GM19023 (cell line): ENCODE measurements at regions not wholly inside any gene's neighbourhood (a gene's known extent, or its start where the extent isn't known, plus 50 kb on each side); places are given as distances from the start of the nearest gene placed in this dataset.
"Not testable (repeated sequence)": the region's sequence is repeated elsewhere in the genome, so short reads cannot be mapped to it uniquely, and the experiment has no call there.

ENCODE experiments used
- ATAC-seq: cut with Tn5 transposase; IDR thresholded peaks from one replicate; pipeline ENCODE4 v1.9.1; 2021; ENCODE audit warnings: mild to moderate bottlenecking, moderate library complexity; ENCODE audit not compliant: unreplicated experiment

- no peak for ATAC-seq
Measured at GRCh38 chr3:153640689-153641665, 479.0 kb downstream of the RAP2B start.

DNA sequence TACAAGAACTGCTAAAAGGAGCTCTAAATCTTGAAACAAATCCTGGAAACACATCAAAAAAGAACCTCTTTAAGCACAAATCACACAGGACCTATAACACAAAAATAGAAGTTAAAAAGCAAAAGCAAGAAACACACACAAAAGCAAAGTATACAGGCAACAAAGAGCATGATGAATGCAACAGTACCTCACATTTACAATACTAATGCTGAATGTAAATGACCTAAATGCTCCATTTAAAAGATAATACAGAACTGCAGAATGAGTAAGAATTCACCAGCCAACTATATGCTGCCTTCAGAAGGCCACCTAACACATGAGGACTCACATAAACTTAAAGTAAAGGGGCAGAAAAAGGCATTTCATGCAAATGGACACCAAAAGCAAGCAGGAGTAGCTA, 478.6 kb upstream of the ARHGEF26 start:
- not testable (repeated sequence) for ATAC-seq

GRCh38 chr3:153643471-153643870, 477.7 kb upstream of the ARHGEF26 start:
- ATAC-seq: not testable (repeated sequence)

GRCh38 chr3:153649286-153649839, 471.8 kb upstream of the ARHGEF26 start:
- no peak for ATAC-seq

- no peak for ATAC-seq
Measured at GRCh38 chr3:153652076-153652475, 469.1 kb upstream of the ARHGEF26 start.

- ATAC-seq: no peak
Measured at GRCh38 chr3:153657046-153657445, 464.1 kb upstream of the ARHGEF26 start.

GRCh38 chr3:153657461-153657860, 463.7 kb upstream of the ARHGEF26 start:
- no peak for ATAC-seq

DNA sequence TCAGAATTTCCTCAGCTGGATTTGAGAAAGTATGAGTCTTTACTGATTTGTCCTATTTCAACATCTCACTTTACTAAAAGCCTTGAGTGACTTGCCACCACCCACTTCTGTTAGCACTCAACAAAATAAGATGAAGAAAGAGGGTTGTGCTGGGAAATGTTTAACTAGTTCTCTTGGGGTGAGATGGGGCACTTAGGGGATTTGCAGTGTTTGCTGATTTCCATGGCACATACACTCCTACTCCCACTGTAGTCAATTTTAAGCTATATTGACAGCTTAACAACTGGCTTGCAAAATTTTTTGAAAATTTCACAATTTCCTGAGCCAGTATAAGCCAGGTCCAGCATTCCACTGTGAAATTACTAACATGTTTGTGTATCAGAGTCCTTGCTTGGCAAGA, 463.1 kb upstream of the ARHGEF26 start:
- no peak for ATAC-seq

DNA sequence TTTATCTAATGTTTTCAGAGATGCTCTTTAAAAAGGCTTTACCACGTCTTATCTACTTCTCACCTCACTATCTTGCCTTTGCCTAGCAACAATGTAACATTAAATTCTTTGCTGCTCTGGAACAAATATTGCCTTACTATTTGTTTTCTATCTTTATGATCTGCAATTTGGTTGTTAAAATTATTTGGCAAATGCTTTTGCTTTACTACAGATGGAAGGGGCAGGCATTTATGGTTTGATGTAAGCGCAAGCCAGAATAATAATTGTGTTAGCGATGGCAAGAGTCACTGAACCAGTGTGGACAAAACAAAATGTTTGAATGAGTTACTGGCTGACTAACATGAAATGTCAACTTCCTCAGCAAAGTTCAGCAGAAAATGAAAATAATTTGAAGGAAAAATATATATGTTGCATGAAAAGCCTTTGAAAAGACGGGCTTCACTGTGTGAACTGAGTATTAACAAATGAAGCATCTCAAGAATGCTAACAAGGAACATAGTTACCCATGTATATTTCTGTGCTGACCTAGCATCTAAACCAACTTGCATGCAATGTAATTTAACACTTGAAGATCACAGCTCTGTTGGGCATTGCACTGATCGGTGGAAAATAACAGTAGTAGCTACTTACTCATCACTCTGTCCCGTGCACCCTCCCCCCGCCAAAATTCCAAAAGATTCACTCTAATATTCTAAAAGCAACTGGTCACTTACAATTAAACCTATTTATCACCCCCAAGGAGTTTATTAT, 454.0 kb upstream of the ARHGEF26 start:
- ATAC-seq: no peak

DNA sequence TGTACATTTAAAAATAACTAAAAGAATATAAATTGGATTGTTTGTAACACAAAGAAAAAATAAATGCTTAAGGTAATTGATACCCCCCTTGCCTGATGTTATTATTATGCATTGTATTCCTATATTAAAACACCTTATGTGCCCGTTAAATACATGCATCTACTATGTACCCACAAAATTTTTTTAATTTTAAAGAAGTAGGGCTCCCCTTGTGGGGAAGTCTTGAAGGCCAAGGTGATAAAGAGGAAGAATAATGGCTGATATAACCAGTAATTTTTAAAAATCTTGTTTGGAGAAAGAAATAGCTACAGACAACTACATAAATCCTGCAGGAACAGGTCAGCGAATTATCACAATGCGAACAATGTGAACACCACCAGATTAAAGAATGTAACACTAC, 451.7 kb upstream of the ARHGEF26 start:
- no peak for ATAC-seq

DNA sequence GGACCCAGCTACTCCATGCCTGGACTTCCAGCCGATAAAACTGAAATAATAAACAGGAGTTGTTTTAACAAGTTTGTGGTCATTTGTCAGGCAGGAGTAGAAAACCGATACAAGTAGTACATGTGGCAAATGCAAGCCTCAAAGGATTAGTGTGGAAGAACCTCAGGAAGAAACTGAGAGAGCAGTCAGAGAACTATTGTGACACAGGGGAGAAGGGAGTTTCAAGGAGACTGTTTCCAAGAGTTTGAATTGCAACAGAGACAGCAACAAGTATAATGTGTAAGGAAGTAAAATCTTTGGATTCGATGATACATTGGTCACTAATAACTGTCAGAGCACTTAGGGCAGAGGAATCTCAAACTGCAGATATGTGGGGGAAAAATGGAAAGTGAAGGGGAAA, 450.6 kb upstream of the ARHGEF26 start:
- ATAC-seq: no peak

DNA sequence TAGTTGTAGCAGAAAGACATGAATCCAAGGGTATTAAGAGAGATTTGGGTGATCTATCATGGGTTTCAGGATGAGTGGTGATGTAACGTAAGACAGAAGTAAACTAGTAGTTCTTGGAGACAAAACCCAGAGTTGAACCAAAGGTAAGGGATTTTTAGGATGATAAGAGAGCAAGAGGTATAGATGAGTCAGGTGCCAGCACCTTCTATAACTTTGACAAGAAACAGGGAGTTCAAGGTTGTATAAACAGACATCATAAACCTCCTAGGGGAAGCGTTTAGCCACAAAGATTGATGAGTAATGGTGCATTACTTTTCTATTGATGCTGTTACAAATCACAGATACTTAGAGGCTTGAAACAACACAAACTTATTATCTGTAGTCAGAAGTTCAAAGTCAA, 447.3 kb upstream of the ARHGEF26 start:
- no peak for ATAC-seq

DNA sequence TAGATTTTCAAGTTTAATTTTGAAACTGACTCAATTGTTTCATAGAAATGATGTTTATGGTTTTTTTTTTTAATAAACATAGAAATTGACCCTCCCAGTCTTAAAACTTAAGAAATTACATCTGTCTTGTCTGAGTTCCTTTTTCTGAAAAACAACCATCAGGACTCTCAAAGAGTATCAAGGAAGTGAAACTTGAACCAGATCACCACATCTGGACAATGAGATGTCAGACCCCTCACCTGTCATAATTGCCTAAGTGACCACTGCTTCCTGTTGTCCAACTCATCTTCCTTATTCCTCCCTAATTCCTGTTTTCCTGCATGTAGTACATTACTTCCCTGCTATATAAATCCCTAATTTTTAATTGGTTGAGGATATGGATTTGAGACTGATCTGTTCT, 441.5 kb upstream of the ARHGEF26 start:
- no peak for ATAC-seq

GRCh38 chr3:153680526-153680925, 440.7 kb upstream of the ARHGEF26 start:
- ATAC-seq: no peak

- ATAC-seq: no peak
Measured at GRCh38 chr3:153681057-153681456, 440.1 kb upstream of the ARHGEF26 start.

DNA sequence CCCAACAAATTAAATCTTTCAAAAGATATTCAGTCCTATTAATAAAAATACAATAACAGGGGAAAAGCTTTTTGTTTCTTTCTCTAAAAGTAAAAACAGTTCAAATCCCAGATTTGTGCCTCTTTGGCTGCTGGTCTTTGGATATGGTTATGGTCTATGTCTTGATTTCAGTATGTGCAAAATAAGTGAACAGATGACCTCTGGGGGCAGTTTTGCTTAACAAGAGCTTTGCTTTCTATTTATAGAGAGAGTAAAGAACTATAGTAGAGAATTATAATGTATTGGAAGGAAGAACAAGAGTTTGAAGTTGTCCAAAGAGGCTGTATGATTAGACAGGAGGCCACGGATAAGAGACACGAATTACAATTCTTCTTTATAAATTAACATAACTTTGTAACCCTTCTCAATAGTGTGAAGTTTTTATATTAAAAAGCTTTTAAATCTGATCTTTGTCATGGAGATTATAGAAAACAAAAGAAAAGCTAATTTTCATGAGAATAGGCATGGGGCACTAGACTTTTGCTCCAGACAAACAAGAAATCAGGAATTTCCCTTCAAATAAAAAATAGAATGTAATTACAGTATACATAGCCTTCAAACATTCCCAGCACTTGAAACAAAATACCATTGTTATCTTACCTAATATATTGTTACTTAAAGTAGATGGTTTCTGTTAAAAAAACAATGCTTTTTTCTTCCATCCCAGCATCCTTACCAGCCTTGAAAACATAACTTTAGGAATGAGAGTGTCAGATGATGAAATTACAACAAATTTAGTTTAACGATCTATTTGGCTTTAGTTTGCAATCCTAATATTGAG, 432.7 kb upstream of the ARHGEF26 start:
- no peak for ATAC-seq

DNA sequence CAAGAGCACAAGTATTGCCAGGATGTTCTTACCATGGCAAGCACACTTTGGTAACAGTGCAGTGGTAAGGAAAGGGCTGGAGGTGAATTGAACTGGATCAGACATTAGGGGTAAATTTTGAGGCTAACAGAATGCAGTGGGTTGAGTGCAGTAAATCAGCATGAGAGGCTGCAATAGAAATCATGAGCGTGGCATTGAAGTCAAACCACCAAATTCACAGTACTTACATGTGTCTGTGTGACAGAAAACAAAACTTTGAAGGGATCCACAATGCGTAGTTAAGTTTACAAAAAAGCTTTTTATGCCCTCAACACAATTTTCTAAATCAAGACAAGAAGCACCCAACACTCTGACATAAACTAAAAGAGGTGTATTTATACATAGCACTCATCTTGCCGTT, 428.0 kb upstream of the ARHGEF26 start:
- no peak for ATAC-seq

GRCh38 chr3:153702106-153702505, 419.1 kb upstream of the ARHGEF26 start:
- ATAC-seq: no peak

DNA sequence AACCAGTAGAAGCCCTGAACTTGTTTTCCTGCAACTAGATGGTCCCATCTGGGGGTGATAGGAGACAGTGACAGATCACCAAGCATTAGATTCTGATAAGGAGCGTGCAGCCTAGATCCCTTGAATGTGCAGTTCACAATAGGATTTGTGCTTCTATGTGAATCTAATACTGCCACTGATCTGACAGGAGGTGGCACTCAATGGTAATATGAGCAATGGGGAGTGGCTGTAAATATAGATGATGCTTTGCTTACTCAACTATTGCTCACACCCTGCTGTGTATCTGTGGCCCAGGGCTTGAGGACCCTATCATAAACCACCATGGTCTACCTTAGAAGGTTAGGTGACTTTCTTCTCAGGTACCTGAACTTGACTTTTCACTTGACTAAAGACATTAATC, 417.1 kb upstream of the ARHGEF26 start:
- no peak for ATAC-seq

DNA sequence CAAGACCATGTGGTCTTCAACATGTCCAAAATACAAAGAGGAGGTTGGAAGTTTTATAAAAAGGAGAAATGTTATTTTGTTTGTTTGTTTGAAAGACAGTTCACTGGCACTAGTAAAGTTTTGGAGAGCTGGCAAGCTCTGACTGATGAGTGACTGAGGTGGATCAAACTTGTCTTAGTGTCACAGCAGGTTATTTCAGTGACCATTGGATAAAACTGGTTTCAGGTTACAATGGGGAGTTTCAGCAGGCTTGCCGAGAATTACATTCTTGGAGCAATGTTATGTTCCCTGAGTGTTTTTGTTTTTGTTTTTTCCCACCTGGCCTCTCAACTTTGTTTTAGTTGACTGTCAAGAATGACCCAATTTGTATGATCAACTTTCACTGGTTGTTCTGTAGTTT, 414.5 kb upstream of the ARHGEF26 start:
- no peak for ATAC-seq

DNA sequence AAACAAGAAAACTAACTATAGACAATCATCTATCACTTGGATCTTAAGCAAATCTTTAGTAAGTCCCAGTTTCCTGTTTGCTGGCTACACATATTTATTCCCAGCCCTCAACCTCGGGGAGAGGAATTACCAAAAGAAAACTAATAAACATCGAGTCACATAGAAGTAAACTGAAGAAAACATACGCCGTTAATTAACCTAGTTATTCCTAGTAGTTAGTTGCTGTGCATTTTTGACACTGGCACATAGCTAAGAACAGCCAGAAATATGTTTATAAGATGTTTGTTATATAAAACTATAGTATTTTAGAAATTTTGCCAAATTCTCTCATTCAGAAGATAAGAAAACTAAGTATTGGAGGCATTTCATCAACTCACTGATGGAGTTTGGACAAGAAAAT, 407.2 kb upstream of the ARHGEF26 start:
- ATAC-seq: no peak
